AG04449 (cell line): ENCODE measurements at regions not wholly inside any gene's neighbourhood (a gene's known extent, or its start where the extent isn't known, plus 50 kb on each side); places are given as distances from the start of the nearest gene placed in this dataset.

ENCODE experiments used
- CTCF ChIA-PET: fragments of 350-600 bp; formaldehyde crosslinking; extraction: SDS; loops from one replicate; lab custom pipeline; 2021; ENCODE audit warnings: antibody characterized with exemption; lab: Yijun Ruan, JAX
- POLR2A ChIA-PET: fragments of 400-600, 350-600 bp; formaldehyde crosslinking; extraction: SDS; loops from one replicate; lab custom pipeline; 2020; ENCODE audit warnings: antibody characterized with exemption, inconsistent platforms; lab: Yijun Ruan, JAX
- DNase-seq: peaks from one replicate; pipeline ENCODE4 v3.0.0-alpha.2; 2010; ENCODE audit warnings: low read depth, low spot score
- H3K4me3 ChIP-seq: 2 replicates; pipeline ENCODE4 v1.5.1; 2011; ENCODE audit warnings: low read depth, mild to moderate bottlenecking, control low read depth, low read length
- CTCF ChIP-seq: IDR thresholded peaks from one replicate; pipeline ENCODE4 v1.5.1; 2011; ENCODE audit warnings: mild to moderate bottlenecking, moderate library complexity, low read length, control low read depth, inconsistent platforms; ENCODE audit not compliant: insufficient read depth; ENCODE audit errors: missing control alignments

GRCh38 chr4:10345381-10345784 lies 111.8 kb downstream of the ZNF518B start:
- TF ChIP-seq CTCF: no peak
- H3K4me3 ChIP-seq: no peak overlapping the region
- ChIA-PET POLR2A (no interaction called here), CTCF (no interaction called here)
- no peak for DNase-seq

- CTCF ChIA-PET: no interaction called here
- POLR2A ChIA-PET: no interaction called here
- DNase-seq: no peak
- no peak for TF ChIP-seq CTCF
- H3K4me3 ChIP-seq: no peak overlapping the region
Observed at GRCh38 chr4:10344824-10345223, 112.4 kb downstream of the ZNF518B start.

- ChIA-PET CTCF (no interaction called here), POLR2A (no interaction called here)
- TF ChIP-seq CTCF: no peak
- H3K4me3 ChIP-seq: no peak overlapping the region
- DNase-seq: no peak
Observed at GRCh38 chr4:10343656-10344055, 113.6 kb downstream of the ZNF518B start.

GRCh38 chr4:10342866-10343265 lies 114.4 kb downstream of the ZNF518B start:
- ChIA-PET POLR2A (no interaction called here), CTCF (no interaction called here)
- no peak overlapping the region for H3K4me3 ChIP-seq
- no peak for DNase-seq
- TF ChIP-seq CTCF: no peak

GRCh38 chr4:10336471-10336870 lies 120.8 kb downstream of the ZNF518B start:
- no peak overlapping the region for H3K4me3 ChIP-seq
- POLR2A ChIA-PET: no interaction called here
- no peak for DNase-seq
- TF ChIP-seq CTCF: no peak
- CTCF ChIA-PET: interaction anchor here (1.4 kb wide), 1 partner anchor 173 kb away, joined by 4 read pairs; no protein-coding TSS in a partner anchor

GRCh38 chr4:10335050-10335449 lies 122.2 kb downstream of the ZNF518B start:
- ChIA-PET POLR2A (no interaction called here), CTCF (no interaction called here)
- no peak overlapping the region for H3K4me3 ChIP-seq
- no peak for TF ChIP-seq CTCF
- DNase-seq: no peak
